ENCODE measurements at regions not wholly inside any gene's neighbourhood (a gene's known extent, or its start where the extent isn't known, plus 50 kb on each side); places are given as distances from the start of the nearest gene placed in this dataset.

DNA sequence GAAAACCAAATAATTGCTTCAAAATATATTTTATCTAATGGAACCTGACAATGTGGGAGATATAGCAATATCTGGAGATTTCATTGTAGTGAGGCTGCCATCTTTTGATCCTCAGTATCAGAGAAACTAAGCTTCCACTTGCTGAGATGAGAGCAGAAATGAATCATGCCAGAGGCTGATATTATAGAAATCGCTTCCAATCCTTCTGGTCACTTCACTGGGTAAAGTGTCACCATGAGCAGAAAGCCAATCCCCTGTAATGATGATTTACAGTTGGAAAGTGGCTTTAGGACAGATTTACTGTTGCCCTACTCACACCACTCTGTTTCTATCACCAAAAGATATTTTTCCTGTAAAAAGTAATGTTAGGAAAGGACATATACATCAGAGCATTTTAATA, 365.0 kb upstream of the VRK2 start:
- Histone ChIP-seq H3K9me3 (replicated peaks; ENCODE audit: control insufficient read depth, insufficient read depth, low read length) (no peaks in the 10 kb centered on the region), H3K36me3 (ENCODE audit: control insufficient read depth in 2 of 2, extremely low read depth in 1 of 2, insufficient read depth in 2 of 2, low read length in 2 of 2) (no peaks in the 10 kb centered on the region), H3K4me3 (replicated peaks in 1 of 3; ENCODE audit: insufficient read depth in 1 of 3, low read depth in 1 of 3, low read length in 3 of 3) (no peak overlapping the region), H3K9me1 (replicated peaks; ENCODE audit: control insufficient read depth, extremely low read depth, insufficient read depth, low read length) (no peaks in the 10 kb centered on the region), H3K4me2 (ENCODE audit: insufficient read depth, low read length) (no peak overlapping the region), H3K27me3 (ENCODE audit: control insufficient read depth in 2 of 2, insufficient read depth in 2 of 2, low read length in 2 of 2) (no peaks in the 10 kb centered on the region), H3K4me1 (ENCODE audit: control insufficient read depth, extremely low read depth, insufficient read depth, low read length) (no peaks in the 10 kb centered on the region), H3K27ac (ENCODE audit: insufficient read depth, low read depth, low read length) (no peak overlapping the region), H4K20me1 (replicated peaks; ENCODE audit: control insufficient read depth, extremely low read depth, insufficient read depth, low read length) (no peaks in the 10 kb centered on the region), H3K79me2 (ENCODE audit: control insufficient read depth, insufficient read depth, low read length) (no peaks in the 10 kb centered on the region), H3K9ac (replicated peaks; ENCODE audit: extremely low read depth, insufficient read depth, low read length) (no peak overlapping the region), H2AFZ (ENCODE audit: low read depth, low read length) (no peak overlapping the region)
- DNase-seq (ENCODE audit: low read depth, low spot score), result no peak
- dilution Hi-C loops (cut with MboI; ENCODE audit: extremely low pct_ligation_motif_present, low sequenced_read_pairs) (no loop called here), intact Hi-C loops (cut with micrococcal nuclease) (no loop called here)
- ChIA-PET POLR2A (no interaction called here), CTCF (no interaction called here)
- no TSS peak for BruUV-seq (replicated peaks)
- FAIRE-seq, result no peak
- TF ChIP-seq MYC (IDR thresholded peaks at IDR 0.05; ENCODE audit: low read depth, low read length) (no peak), POLR2A (IDR thresholded peaks at IDR 0.05; ENCODE audit: low read depth, low read length) (no peak), FOS (IDR thresholded peaks at IDR 0.05; ENCODE audit: borderline replicate concordance, insufficient read depth, low read length) (no peak), CTCF (IDR thresholded peaks at IDR 0.05; ENCODE audit: extremely low read depth in 1 of 2, insufficient read depth in 1 of 2, low read depth in 1 of 2, low read length in 2 of 2) (no peak), EZH2 (IDR thresholded peaks at IDR 0.05; ENCODE audit: borderline replicate concordance, low read depth, low read length, severe bottlenecking) (no peak), JUN (IDR thresholded peaks at IDR 0.05; ENCODE audit: borderline replicate concordance, insufficient read depth, insufficient read length, low read depth) (no peak), POLR2AphosphoS5 (IDR thresholded peaks at IDR 0.05; ENCODE audit: insufficient read depth, low read depth, low read length) (no peak), GATA2 (IDR thresholded peaks at IDR 0.05; ENCODE audit: insufficient read depth, insufficient read length, low read depth, low read length) (no peak)
- TF ChIP-seq, protein P1, sequence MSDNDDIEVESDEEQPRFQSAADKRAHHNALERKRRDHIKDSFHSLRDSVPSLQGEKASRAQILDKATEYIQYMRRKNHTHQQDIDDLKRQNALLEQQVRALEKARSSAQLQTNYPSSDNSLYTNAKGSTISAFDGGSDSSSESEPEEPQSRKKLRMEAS (IDR thresholded peaks at IDR 0.05; ENCODE audit: insufficient read depth, insufficient read length), result no peak

All from endothelial cell of umbilical vein (primary cell).